GM23338 (cell line): ENCODE measurements at regions not wholly inside any gene's neighbourhood (a gene's known extent, or its start where the extent isn't known, plus 50 kb on each side); places are given as distances from the start of the nearest gene placed in this dataset.

Source experiments
- ATAC-seq: fragments of 200-7000 bp; cut with Tn5 transposase; 3 replicates; pipeline ENCODE4 v1.9.1; 2020
- DNase-seq: peaks from one replicate; pipeline ENCODE4 v3.0.0-alpha.2; 2015; ENCODE audit warnings: low spot score
- H2AFZ ChIP-seq: fragments of 200-600 bp; sonication (generic); 2 replicates; pipeline ENCODE4 v1.8.0; 2016; ENCODE audit warnings: antibody characterized with exemption, mild to moderate bottlenecking, moderate library complexity
- H3F3A ChIP-seq: fragments of 200-600 bp; sonication (generic); replicated peaks from 2 replicates; pipeline ENCODE4 v1.8.0; 2017; ENCODE audit warnings: antibody characterized with exemption, mixed run types, low read depth
- H3K27ac ChIP-seq: fragments of 200-600 bp; sonication (generic); 2 replicates; pipeline ENCODE4 v1.6.1; 2016; ENCODE audit warnings: low read depth
- H3K27me3 ChIP-seq: fragments of 200-600 bp; sonication (generic); 2 replicates; pipeline ENCODE4 v1.8.0; 2016; ENCODE audit warnings: mild to moderate bottlenecking, mixed run types, moderate library complexity; ENCODE audit not compliant: insufficient read depth
- H3K36me3 ChIP-seq: fragments of 200-600 bp; sonication (generic); 2 replicates; pipeline ENCODE4 v1.8.0; 2016; ENCODE audit warnings: mild to moderate bottlenecking; ENCODE audit not compliant: insufficient read depth
- H3K4me1 ChIP-seq: fragments of 200-600 bp; sonication (generic); 2 replicates; pipeline ENCODE4 v1.8.0; 2016; ENCODE audit warnings: mild to moderate bottlenecking, moderate library complexity; ENCODE audit not compliant: insufficient read depth
- H3K4me2 ChIP-seq: fragments of 200-600 bp; sonication (generic); 2 replicates; pipeline ENCODE4 v1.7.1; 2017; ENCODE audit warnings: mixed run types
- H3K4me3 ChIP-seq: fragments of 200-600 bp; sonication (generic); 2 replicates; pipeline ENCODE4 v1.6.1; 2016; ENCODE audit warnings: mixed run types
- H3K79me2 ChIP-seq: fragments of 200-600 bp; sonication (generic); replicated peaks from 2 replicates; pipeline ENCODE4 v1.8.0; 2017; ENCODE audit warnings: mild to moderate bottlenecking; ENCODE audit not compliant: insufficient read depth
- H3K9me2 ChIP-seq: fragments of 200-600 bp; sonication (generic); 2 replicates; pipeline ENCODE4 v1.8.0; 2017; ENCODE audit not compliant: insufficient read depth
- H4K20me1 ChIP-seq: fragments of 200-600 bp; sonication (generic); replicated peaks from 2 replicates; pipeline ENCODE4 v1.8.0; 2017; ENCODE audit warnings: mild to moderate bottlenecking; ENCODE audit not compliant: insufficient read depth
- H3K27ac Mint-ChIP-seq: 2 replicates; pipeline ENCODE4 v1.8.0; 2020; ENCODE audit warnings: inconsistent platforms, mild to moderate bottlenecking, moderate library complexity, mixed read lengths
- H3K27me3 Mint-ChIP-seq: 3 replicates; pipeline ENCODE4 v1.8.0; 2022; ENCODE audit warnings: low read depth, mild to moderate bottlenecking, moderate library complexity, mixed read lengths, inconsistent platforms; ENCODE audit not compliant: insufficient read depth, poor library complexity
- H3K36me3 Mint-ChIP-seq: 3 replicates; pipeline ENCODE4 v1.8.0; 2021; ENCODE audit warnings: low read depth, mild to moderate bottlenecking, inconsistent platforms, moderate library complexity, mixed read lengths
- H3K4me1 Mint-ChIP-seq: 3 replicates; pipeline ENCODE4 v1.8.0; 2020; ENCODE audit warnings: mild to moderate bottlenecking, inconsistent platforms, mixed read lengths
- H3K4me3 Mint-ChIP-seq: 3 replicates; pipeline ENCODE4 v1.8.0; 2021; ENCODE audit warnings: moderate library complexity, mild to moderate bottlenecking, inconsistent platforms, mixed read lengths
- H3K9me3 Mint-ChIP-seq: 3 replicates; pipeline ENCODE4 v1.8.0; 2020; ENCODE audit warnings: moderate library complexity, mild to moderate bottlenecking, inconsistent platforms, mixed read lengths
- CREB1 ChIP-seq: fragments of 250-450 bp; sonication (Bioruptor Pico); IDR thresholded peaks from 2 replicates; pipeline ENCODE4 v1.5.0; 2020; ENCODE audit warnings: low read depth, mild to moderate bottlenecking, moderate library complexity
- EZH2 ChIP-seq: fragments of 200-600 bp; sonication (generic); IDR thresholded peaks from one replicate; pipeline ENCODE4 v1.8.0; 2017; ENCODE audit warnings: antibody characterized with exemption, mild to moderate bottlenecking, low read depth; ENCODE audit not compliant: unreplicated experiment
- EZH2phosphoT487 ChIP-seq: fragments of 200-600 bp; sonication (generic); IDR thresholded peaks from one replicate; pipeline ENCODE4 v1.8.1; 2018; ENCODE audit warnings: antibody characterized with exemption; ENCODE audit not compliant: unreplicated experiment
- JUNB ChIP-seq: IDR thresholded peaks from one replicate; pipeline ENCODE4 v1.6.1; 2016; ENCODE audit warnings: antibody characterized with exemption; ENCODE audit not compliant: unreplicated experiment
- NANOG ChIP-seq: IDR thresholded peaks from 2 replicates; pipeline ENCODE4 v1.6.1; 2016; ENCODE audit warnings: antibody characterized with exemption, borderline replicate concordance
- POLR2AphosphoS5 ChIP-seq: IDR thresholded peaks from 2 replicates; pipeline ENCODE4 v1.6.1; 2016; ENCODE audit warnings: antibody characterized with exemption, low read depth
- ZNF114 ChIP-seq: fragments of 250-450 bp; sonication (Bioruptor Pico); IDR thresholded peaks from 2 replicates; pipeline ENCODE4 v1.5.0; 2020; ENCODE audit warnings: mild to moderate bottlenecking, moderate library complexity
- ZNF331 ChIP-seq: fragments of 250-450 bp; sonication (Bioruptor Pico); IDR thresholded peaks from 2 replicates; pipeline ENCODE4 v1.5.0; 2020; ENCODE audit warnings: low read depth, mild to moderate bottlenecking, moderate library complexity
- TF ChIP-seq, protein P1 (sequence below): IDR thresholded peaks from 2 replicates; pipeline ENCODE4 v1.6.1; 2016; ENCODE audit warnings: antibody characterized with exemption
- TF ChIP-seq, protein P2 (sequence below): IDR thresholded peaks from one replicate; pipeline ENCODE4 v1.6.1; 2018; ENCODE audit warnings: antibody characterized with exemption; ENCODE audit not compliant: unreplicated experiment
- TF ChIP-seq, protein P3 (sequence below): fragments of 250-450 bp; sonication (Bioruptor Pico); IDR thresholded peaks from 2 replicates; pipeline ENCODE4 v1.5.0; 2020; ENCODE audit warnings: mild to moderate bottlenecking, moderate library complexity

DNA sequence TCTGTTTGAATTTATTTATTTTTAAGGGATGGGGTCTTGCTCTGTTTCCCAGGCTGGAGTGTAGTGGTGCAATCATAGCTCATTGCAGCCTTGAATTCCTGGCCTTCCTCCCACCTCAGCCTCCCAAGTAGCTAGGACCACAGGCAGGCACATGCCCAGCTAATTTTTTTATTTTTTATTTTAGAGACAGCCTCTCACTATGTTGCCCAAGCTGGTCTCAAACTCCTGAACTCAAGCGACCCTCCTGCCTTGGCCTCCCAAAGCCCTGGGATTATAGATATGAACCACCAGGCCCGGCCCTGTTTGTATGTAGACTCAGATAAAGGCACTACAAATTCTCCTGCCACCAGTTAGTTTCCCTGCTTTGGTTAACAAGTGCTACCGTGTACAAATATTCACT lies 142.9 kb upstream of the SOX4 start:
- Mint-ChIP-seq H3K27ac (no peak overlapping the region), H3K36me3 (no peaks in the 10 kb centered on the region), H3K27me3 (no peaks in the 10 kb centered on the region), H3K4me3 (no peak overlapping the region), H3K4me1 (no peaks in the 10 kb centered on the region), H3K9me3 (no peaks in the 10 kb centered on the region)
- no peak overlapping the region for H3K4me3 ChIP-seq
- H3K27ac ChIP-seq, result no peak overlapping the region
- no peak for TF ChIP-seq ZNF331 (CRISPR knock-in tag)
- TF ChIP-seq ZNF114 (CRISPR knock-in tag), result no peak
- no peak for TF ChIP-seq JUNB
- no peak for TF ChIP-seq POLR2AphosphoS5
- TF ChIP-seq EZH2phosphoT487, result no peak
- TF ChIP-seq, protein P1, sequence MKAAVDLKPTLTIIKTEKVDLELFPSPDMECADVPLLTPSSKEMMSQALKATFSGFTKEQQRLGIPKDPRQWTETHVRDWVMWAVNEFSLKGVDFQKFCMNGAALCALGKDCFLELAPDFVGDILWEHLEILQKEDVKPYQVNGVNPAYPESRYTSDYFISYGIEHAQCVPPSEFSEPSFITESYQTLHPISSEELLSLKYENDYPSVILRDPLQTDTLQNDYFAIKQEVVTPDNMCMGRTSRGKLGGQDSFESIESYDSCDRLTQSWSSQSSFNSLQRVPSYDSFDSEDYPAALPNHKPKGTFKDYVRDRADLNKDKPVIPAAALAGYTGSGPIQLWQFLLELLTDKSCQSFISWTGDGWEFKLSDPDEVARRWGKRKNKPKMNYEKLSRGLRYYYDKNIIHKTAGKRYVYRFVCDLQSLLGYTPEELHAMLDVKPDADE, result no peak
- no peak for TF ChIP-seq NANOG
- TF ChIP-seq, protein P2, sequence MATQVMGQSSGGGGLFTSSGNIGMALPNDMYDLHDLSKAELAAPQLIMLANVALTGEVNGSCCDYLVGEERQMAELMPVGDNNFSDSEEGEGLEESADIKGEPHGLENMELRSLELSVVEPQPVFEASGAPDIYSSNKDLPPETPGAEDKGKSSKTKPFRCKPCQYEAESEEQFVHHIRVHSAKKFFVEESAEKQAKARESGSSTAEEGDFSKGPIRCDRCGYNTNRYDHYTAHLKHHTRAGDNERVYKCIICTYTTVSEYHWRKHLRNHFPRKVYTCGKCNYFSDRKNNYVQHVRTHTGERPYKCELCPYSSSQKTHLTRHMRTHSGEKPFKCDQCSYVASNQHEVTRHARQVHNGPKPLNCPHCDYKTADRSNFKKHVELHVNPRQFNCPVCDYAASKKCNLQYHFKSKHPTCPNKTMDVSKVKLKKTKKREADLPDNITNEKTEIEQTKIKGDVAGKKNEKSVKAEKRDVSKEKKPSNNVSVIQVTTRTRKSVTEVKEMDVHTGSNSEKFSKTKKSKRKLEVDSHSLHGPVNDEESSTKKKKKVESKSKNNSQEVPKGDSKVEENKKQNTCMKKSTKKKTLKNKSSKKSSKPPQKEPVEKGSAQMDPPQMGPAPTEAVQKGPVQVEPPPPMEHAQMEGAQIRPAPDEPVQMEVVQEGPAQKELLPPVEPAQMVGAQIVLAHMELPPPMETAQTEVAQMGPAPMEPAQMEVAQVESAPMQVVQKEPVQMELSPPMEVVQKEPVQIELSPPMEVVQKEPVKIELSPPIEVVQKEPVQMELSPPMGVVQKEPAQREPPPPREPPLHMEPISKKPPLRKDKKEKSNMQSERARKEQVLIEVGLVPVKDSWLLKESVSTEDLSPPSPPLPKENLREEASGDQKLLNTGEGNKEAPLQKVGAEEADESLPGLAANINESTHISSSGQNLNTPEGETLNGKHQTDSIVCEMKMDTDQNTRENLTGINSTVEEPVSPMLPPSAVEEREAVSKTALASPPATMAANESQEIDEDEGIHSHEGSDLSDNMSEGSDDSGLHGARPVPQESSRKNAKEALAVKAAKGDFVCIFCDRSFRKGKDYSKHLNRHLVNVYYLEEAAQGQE, result no peak
- no peak for TF ChIP-seq EZH2
- TF ChIP-seq CREB1, result no peak
- no peaks in the 10 kb centered on the region for H3K79me2 ChIP-seq
- ATAC-seq (no peak), DNase-seq (no peak)
- H4K20me1 ChIP-seq, result no peaks in the 10 kb centered on the region
- no peaks in the 10 kb centered on the region for H3K36me3 ChIP-seq
- peak overlapping the region; percentile 66; the same call in 1 of the 2 replicates for H2AFZ ChIP-seq
- no peak overlapping the region for H3K4me2 ChIP-seq
- H3K9me2 ChIP-seq, result no peaks in the 10 kb centered on the region
- no peaks in the 10 kb centered on the region for H3F3A ChIP-seq
- no peaks in the 10 kb centered on the region for H3K27me3 ChIP-seq
- H3K4me1 ChIP-seq, result no peaks in the 10 kb centered on the region

DNA sequence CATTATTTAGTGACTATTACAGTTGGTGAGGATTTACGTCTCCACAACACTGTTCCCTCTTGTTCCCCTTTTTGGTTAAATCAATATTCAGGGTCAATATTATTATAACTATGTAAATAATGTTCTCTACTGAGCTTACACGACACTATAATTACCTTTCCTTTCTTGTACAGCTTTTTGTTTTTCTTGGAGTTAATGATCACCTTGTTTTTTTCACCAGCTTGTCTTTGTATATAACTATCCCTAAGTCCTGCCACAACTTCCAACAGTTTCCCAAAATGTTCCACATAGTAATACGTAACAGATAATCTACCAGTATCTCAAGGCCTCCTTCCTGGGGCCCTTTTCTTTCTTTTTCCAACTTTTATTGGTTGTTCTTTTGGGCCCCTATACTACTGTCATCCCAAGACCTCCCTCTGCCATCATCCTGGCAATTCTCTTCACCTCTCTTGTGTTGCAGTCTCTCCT lies 142.0 kb upstream of the SOX4 start:
- Histone ChIP-seq H3K4me3 (no peak overlapping the region), H3K79me2 (no peaks in the 10 kb centered on the region), H3K36me3 (no peaks in the 10 kb centered on the region), H4K20me1 (no peaks in the 10 kb centered on the region), H3K4me2 (no peak overlapping the region), H2AFZ (no peak overlapping the region), H3K27me3 (no peaks in the 10 kb centered on the region), H3K9me2 (no peaks in the 10 kb centered on the region), H3K4me1 (no peaks in the 10 kb centered on the region), H3K27ac (no peak overlapping the region), H3F3A (no peaks in the 10 kb centered on the region)
- Mint-ChIP-seq H3K36me3 (no peaks in the 10 kb centered on the region), H3K27ac (no peak overlapping the region), H3K27me3 (no peaks in the 10 kb centered on the region), H3K4me1 (no peaks in the 10 kb centered on the region), H3K9me3 (no peaks in the 10 kb centered on the region), H3K4me3 (no peak overlapping the region)
- ATAC-seq (no peak), DNase-seq (no peak)
- TF ChIP-seq, protein P3, sequence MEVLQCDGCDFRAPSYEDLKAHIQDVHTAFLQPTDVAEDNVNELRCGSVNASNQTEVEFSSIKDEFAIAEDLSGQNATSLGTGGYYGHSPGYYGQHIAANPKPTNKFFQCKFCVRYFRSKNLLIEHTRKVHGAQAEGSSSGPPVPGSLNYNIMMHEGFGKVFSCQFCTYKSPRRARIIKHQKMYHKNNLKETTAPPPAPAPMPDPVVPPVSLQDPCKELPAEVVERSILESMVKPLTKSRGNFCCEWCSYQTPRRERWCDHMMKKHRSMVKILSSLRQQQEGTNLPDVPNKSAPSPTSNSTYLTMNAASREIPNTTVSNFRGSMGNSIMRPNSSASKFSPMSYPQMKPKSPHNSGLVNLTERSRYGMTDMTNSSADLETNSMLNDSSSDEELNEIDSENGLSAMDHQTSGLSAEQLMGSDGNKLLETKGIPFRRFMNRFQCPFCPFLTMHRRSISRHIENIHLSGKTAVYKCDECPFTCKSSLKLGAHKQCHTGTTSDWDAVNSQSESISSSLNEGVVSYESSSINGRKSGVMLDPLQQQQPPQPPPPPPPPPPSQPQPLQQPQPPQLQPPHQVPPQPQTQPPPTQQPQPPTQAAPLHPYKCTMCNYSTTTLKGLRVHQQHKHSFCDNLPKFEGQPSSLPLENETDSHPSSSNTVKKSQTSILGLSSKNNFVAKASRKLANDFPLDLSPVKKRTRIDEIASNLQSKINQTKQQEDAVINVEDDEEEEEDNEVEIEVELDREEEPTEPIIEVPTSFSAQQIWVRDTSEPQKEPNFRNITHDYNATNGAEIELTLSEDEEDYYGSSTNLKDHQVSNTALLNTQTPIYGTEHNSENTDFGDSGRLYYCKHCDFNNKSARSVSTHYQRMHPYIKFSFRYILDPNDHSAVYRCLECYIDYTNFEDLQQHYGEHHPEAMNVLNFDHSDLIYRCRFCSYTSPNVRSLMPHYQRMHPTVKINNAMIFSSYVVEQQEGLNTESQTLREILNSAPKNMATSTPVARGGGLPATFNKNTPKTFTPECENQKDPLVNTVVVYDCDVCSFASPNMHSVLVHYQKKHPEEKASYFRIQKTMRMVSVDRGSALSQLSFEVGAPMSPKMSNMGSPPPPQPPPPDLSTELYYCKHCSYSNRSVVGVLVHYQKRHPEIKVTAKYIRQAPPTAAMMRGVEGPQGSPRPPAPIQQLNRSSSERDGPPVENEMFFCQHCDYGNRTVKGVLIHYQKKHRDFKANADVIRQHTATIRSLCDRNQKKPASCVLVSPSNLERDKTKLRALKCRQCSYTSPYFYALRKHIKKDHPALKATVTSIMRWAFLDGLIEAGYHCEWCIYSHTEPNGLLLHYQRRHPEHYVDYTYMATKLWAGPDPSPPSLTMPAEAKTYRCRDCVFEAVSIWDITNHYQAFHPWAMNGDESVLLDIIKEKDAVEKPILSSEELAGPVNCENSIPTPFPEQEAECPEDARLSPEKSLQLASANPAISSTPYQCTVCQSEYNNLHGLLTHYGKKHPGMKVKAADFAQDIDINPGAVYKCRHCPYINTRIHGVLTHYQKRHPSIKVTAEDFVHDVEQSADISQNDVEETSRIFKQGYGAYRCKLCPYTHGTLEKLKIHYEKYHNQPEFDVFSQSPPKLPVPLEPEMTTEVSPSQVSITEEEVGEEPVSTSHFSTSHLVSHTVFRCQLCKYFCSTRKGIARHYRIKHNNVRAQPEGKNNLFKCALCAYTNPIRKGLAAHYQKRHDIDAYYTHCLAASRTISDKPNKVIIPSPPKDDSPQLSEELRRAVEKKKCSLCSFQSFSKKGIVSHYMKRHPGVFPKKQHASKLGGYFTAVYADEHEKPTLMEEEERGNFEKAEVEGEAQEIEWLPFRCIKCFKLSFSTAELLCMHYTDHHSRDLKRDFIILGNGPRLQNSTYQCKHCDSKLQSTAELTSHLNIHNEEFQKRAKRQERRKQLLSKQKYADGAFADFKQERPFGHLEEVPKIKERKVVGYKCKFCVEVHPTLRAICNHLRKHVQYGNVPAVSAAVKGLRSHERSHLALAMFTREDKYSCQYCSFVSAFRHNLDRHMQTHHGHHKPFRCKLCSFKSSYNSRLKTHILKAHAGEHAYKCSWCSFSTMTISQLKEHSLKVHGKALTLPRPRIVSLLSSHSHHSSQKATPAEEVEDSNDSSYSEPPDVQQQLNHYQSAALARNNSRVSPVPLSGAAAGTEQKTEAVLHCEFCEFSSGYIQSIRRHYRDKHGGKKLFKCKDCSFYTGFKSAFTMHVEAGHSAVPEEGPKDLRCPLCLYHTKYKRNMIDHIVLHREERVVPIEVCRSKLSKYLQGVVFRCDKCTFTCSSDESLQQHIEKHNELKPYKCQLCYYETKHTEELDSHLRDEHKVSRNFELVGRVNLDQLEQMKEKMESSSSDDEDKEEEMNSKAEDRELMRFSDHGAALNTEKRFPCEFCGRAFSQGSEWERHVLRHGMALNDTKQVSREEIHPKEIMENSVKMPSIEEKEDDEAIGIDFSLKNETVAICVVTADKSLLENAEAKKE (CRISPR knock-in tag), result no peak
- no peak for TF ChIP-seq EZH2phosphoT487
- no peak for TF ChIP-seq CREB1
- TF ChIP-seq, protein P1, result no peak
- TF ChIP-seq EZH2, result no peak
